ENCODE measurements at regions not wholly inside any gene's neighbourhood (a gene's known extent, or its start where the extent isn't known, plus 50 kb on each side); places are given as distances from the start of the nearest gene placed in this dataset.

- Mint-ChIP-seq H3K4me3 (no peak overlapping the region), H3K27me3 (ENCODE audit: low read depth) (no peaks in the 10 kb centered on the region), H3K36me3 (ENCODE audit: low read depth) (no peaks in the 10 kb centered on the region), H3K4me1 (ENCODE audit: low read depth) (no peaks in the 10 kb centered on the region), H3K27ac (no peak overlapping the region), H3K9me3 (peaks cover 19% of the 10 kb centered on the region)
- no peak for DNase-seq (ENCODE audit: low spot score)
These were observed 840.1 kb upstream of the SLITRK5 start for GRCh38 chr13:86831084-86831483.

- no peaks in the 10 kb centered on the region for H3K4me1 Mint-ChIP-seq (ENCODE audit: low read depth)
- no peaks in the 10 kb centered on the region for H3K27me3 Mint-ChIP-seq (ENCODE audit: low read depth)
- H3K9me3 Mint-ChIP-seq = peaks cover 26% of the 10 kb centered on the region
- no peak overlapping the region for H3K4me3 Mint-ChIP-seq
- no peak overlapping the region for H3K27ac Mint-ChIP-seq
- DNase-seq (ENCODE audit: low spot score) = no peak
- no peaks in the 10 kb centered on the region for H3K36me3 Mint-ChIP-seq (ENCODE audit: low read depth)
These were observed 832.6 kb upstream of the SLITRK5 start for GRCh38 chr13:86838411-86839120.

GRCh38 chr13:86839221-86839620 lies 832.0 kb upstream of the SLITRK5 start:
- no peak overlapping the region for H3K4me3 Mint-ChIP-seq

GRCh38 chr13:86840250-86841191 lies 830.6 kb upstream of the SLITRK5 start:
- H3K27ac Mint-ChIP-seq = no peak overlapping the region
- no peaks in the 10 kb centered on the region for H3K27me3 Mint-ChIP-seq (ENCODE audit: low read depth)
- H3K9me3 Mint-ChIP-seq = peaks cover 23% of the 10 kb centered on the region
- no peak overlapping the region for H3K4me3 Mint-ChIP-seq
- no peaks in the 10 kb centered on the region for H3K36me3 Mint-ChIP-seq (ENCODE audit: low read depth)
- no peaks in the 10 kb centered on the region for H3K4me1 Mint-ChIP-seq (ENCODE audit: low read depth)
- DNase-seq (ENCODE audit: low spot score) = no peak

More at GRCh38 chr13:86839221-86839620, 832.0 kb upstream of the SLITRK5 start:
- DNase-seq (ENCODE audit: low spot score) = no peak
- Mint-ChIP-seq H3K27me3 (ENCODE audit: low read depth) (no peaks in the 10 kb centered on the region), H3K9me3 (peaks cover 26% of the 10 kb centered on the region), H3K4me1 (ENCODE audit: low read depth) (no peaks in the 10 kb centered on the region), H3K27ac (no peak overlapping the region), H3K36me3 (ENCODE audit: low read depth) (no peaks in the 10 kb centered on the region)

- DNase-seq (ENCODE audit: low spot score) = no peak
- Mint-ChIP-seq H3K27ac (no peak overlapping the region), H3K4me3 (no peak overlapping the region), H3K36me3 (ENCODE audit: low read depth) (no peaks in the 10 kb centered on the region), H3K27me3 (ENCODE audit: low read depth) (no peaks in the 10 kb centered on the region), H3K4me1 (ENCODE audit: low read depth) (no peaks in the 10 kb centered on the region), H3K9me3 (peaks cover 21% of the 10 kb centered on the region)
These were observed 829.9 kb upstream of the SLITRK5 start for GRCh38 chr13:86841264-86841663.

- DNase-seq (ENCODE audit: low spot score) = no peak
- Mint-ChIP-seq H3K27ac (no peak overlapping the region), H3K4me1 (ENCODE audit: low read depth) (no peaks in the 10 kb centered on the region), H3K27me3 (ENCODE audit: low read depth) (no peaks in the 10 kb centered on the region), H3K36me3 (ENCODE audit: low read depth) (no peaks in the 10 kb centered on the region), H3K4me3 (no peak overlapping the region), H3K9me3 (peaks cover 25% of the 10 kb centered on the region)
These were observed 824.7 kb upstream of the SLITRK5 start for GRCh38 chr13:86846501-86846900.

GRCh38 chr13:86848716-86849115 lies 822.5 kb upstream of the SLITRK5 start:
- Mint-ChIP-seq H3K27me3 (ENCODE audit: low read depth) (no peaks in the 10 kb centered on the region), H3K9me3 (peaks cover 30% of the 10 kb centered on the region), H3K36me3 (ENCODE audit: low read depth) (no peaks in the 10 kb centered on the region), H3K27ac (no peak overlapping the region), H3K4me1 (ENCODE audit: low read depth) (no peaks in the 10 kb centered on the region), H3K4me3 (no peak overlapping the region)
- no peak for DNase-seq (ENCODE audit: low spot score)

GRCh38 chr13:86856991-86857390 lies 814.2 kb upstream of the SLITRK5 start:
- H3K9me3 Mint-ChIP-seq = peaks cover 11% of the 10 kb centered on the region
- H3K27me3 Mint-ChIP-seq (ENCODE audit: low read depth) = no peaks in the 10 kb centered on the region
- DNase-seq (ENCODE audit: low spot score) = no peak
- H3K4me3 Mint-ChIP-seq = no peak overlapping the region
- H3K27ac Mint-ChIP-seq = no peak overlapping the region
- H3K36me3 Mint-ChIP-seq (ENCODE audit: low read depth) = no peaks in the 10 kb centered on the region
- H3K4me1 Mint-ChIP-seq (ENCODE audit: low read depth) = no peaks in the 10 kb centered on the region

- no peaks in the 10 kb centered on the region for H3K36me3 Mint-ChIP-seq (ENCODE audit: low read depth)
- no peak overlapping the region for H3K27ac Mint-ChIP-seq
- DNase-seq (ENCODE audit: low spot score) = no peak
- H3K4me1 Mint-ChIP-seq (ENCODE audit: low read depth) = no peaks in the 10 kb centered on the region
- peaks cover 10% of the 10 kb centered on the region for H3K9me3 Mint-ChIP-seq
- H3K4me3 Mint-ChIP-seq = no peak overlapping the region
- H3K27me3 Mint-ChIP-seq (ENCODE audit: low read depth) = no peaks in the 10 kb centered on the region
These were observed 813.0 kb upstream of the SLITRK5 start for GRCh38 chr13:86858216-86858615.

GRCh38 chr13:86862137-86862536 lies 809.0 kb upstream of the SLITRK5 start:
- Mint-ChIP-seq H3K27ac (no peak overlapping the region), H3K4me1 (ENCODE audit: low read depth) (no peaks in the 10 kb centered on the region), H3K4me3 (no peak overlapping the region), H3K36me3 (ENCODE audit: low read depth) (no peaks in the 10 kb centered on the region), H3K9me3 (peaks cover 5% of the 10 kb centered on the region), H3K27me3 (ENCODE audit: low read depth) (no peaks in the 10 kb centered on the region)
- no peak for DNase-seq (ENCODE audit: low spot score)

GRCh38 chr13:86864376-86864775 lies 806.8 kb upstream of the SLITRK5 start:
- Mint-ChIP-seq H3K4me3 (no peak overlapping the region), H3K9me3 (peaks cover 5% of the 10 kb centered on the region), H3K36me3 (ENCODE audit: low read depth) (no peaks in the 10 kb centered on the region), H3K27me3 (ENCODE audit: low read depth) (no peaks in the 10 kb centered on the region), H3K27ac (no peak overlapping the region), H3K4me1 (ENCODE audit: low read depth) (no peaks in the 10 kb centered on the region)
- DNase-seq (ENCODE audit: low spot score) = no peak

- H3K27ac Mint-ChIP-seq = no peak overlapping the region
- H3K36me3 Mint-ChIP-seq (ENCODE audit: low read depth) = no peaks in the 10 kb centered on the region
- H3K9me3 Mint-ChIP-seq = no peaks in the 10 kb centered on the region
- H3K4me3 Mint-ChIP-seq = no peak overlapping the region
- no peaks in the 10 kb centered on the region for H3K27me3 Mint-ChIP-seq (ENCODE audit: low read depth)
- no peak for DNase-seq (ENCODE audit: low spot score)
- no peaks in the 10 kb centered on the region for H3K4me1 Mint-ChIP-seq (ENCODE audit: low read depth)
These were observed 800.7 kb upstream of the SLITRK5 start for GRCh38 chr13:86870444-86870843.

GRCh38 chr13:86877441-86877840 lies 793.7 kb upstream of the SLITRK5 start:
- H3K4me3 Mint-ChIP-seq = no peak overlapping the region
- H3K27me3 Mint-ChIP-seq (ENCODE audit: low read depth) = no peaks in the 10 kb centered on the region
- H3K9me3 Mint-ChIP-seq = peaks cover 2% of the 10 kb centered on the region
- no peak overlapping the region for H3K27ac Mint-ChIP-seq
- no peaks in the 10 kb centered on the region for H3K36me3 Mint-ChIP-seq (ENCODE audit: low read depth)
- DNase-seq (ENCODE audit: low spot score) = no peak
- no peaks in the 10 kb centered on the region for H3K4me1 Mint-ChIP-seq (ENCODE audit: low read depth)

GRCh38 chr13:86878781-86879180 lies 792.4 kb upstream of the SLITRK5 start:
- Mint-ChIP-seq H3K4me1 (ENCODE audit: low read depth) (no peaks in the 10 kb centered on the region), H3K27me3 (ENCODE audit: low read depth) (no peaks in the 10 kb centered on the region), H3K27ac (no peak overlapping the region), H3K9me3 (peaks cover 10% of the 10 kb centered on the region), H3K4me3 (no peak overlapping the region), H3K36me3 (ENCODE audit: low read depth) (no peaks in the 10 kb centered on the region)
- DNase-seq (ENCODE audit: low spot score) = no peak

Data from T-helper 2 cell treated with Interferon-gamma antibody and Interleukin-4, amounts not matched to agents 5 μg/mL and 100 μg/mL, for 36 hours (primary cell).